Stomach (tissue), 4 donors: ENCODE measurements at regions not wholly inside any gene's neighbourhood (a gene's known extent, or its start where the extent isn't known, plus 50 kb on each side); places are given as distances from the start of the nearest gene placed in this dataset.

ENCODE experiments used
- CTCF ChIP-seq, 7 experiments: fragments of 450-650 bp in 4 of 7; fragments of 200-600 bp in 3 of 7; sonication (generic) in 3 of 7; IDR thresholded peaks; one replicate each; pipeline ENCODE4 v1.5.1; 2016 to 2019; ENCODE audit warnings: antibody characterized with exemption in 7 of 7, control low read depth in 2 of 7, mild to moderate bottlenecking in 1 of 7
- EP300 ChIP-seq: sonication (generic); formaldehyde crosslinking; IDR thresholded peaks from one replicate; pipeline ENCODE4 v1.6.1; 2017; ENCODE audit warnings: antibody characterized with exemption
- POLR2A ChIP-seq, 4 donors: fragments of 450-650 bp; IDR thresholded peaks; one replicate each; pipeline ENCODE4 v1.6.1; 2016; ENCODE audit warnings: antibody characterized with exemption in 4 of 4, control low read depth in 2 of 4, mild to moderate bottlenecking in 1 of 4, moderate library complexity in 1 of 4
- POLR2AphosphoS5 ChIP-seq, 3 donors: sonication (generic); formaldehyde crosslinking; IDR thresholded peaks; one replicate each; pipeline ENCODE4 v1.6.1; 2016; ENCODE audit warnings: antibody characterized with exemption in 3 of 3

GRCh38 chr2:37512971-37513370, 158.5 kb downstream of the CDC42EP3 start:
- no peak for TF ChIP-seq CTCF (IDR thresholded peaks at IDR 0.05)
- TF ChIP-seq POLR2A (IDR thresholded peaks at IDR 0.05) = no peak
- TF ChIP-seq EP300 = no peak
- TF ChIP-seq POLR2AphosphoS5 (IDR thresholded peaks at IDR 0.05) = no peak
